Stromal cell of bone marrow (primary cell): ENCODE measurements at regions not wholly inside any gene's neighbourhood (a gene's known extent, or its start where the extent isn't known, plus 50 kb on each side); places are given as distances from the start of the nearest gene placed in this dataset.
A peak's percentile ranks its signal among the peaks of the same experiment; 100 is the strongest.
"Not testable (repeated sequence)": the region's sequence is repeated elsewhere in the genome, so short reads cannot be mapped to it uniquely, and the experiment has no call there.

ENCODE experiments used
- DNase-seq: peaks from one replicate; pipeline ENCODE4 v3.0.0-alpha.2; 2012; ENCODE audit warnings: low read depth

- no peak for DNase-seq
Observed at GRCh38 chr3:144820726-144821125, 849.1 kb downstream of the DIPK2A start.

- DNase-seq, result peak; percentile 23
Observed at GRCh38 chr3:144821583-144821982, 850.0 kb downstream of the DIPK2A start.

- no peak for DNase-seq
Observed at GRCh38 chr3:144822671-144823070, 851.0 kb downstream of the DIPK2A start.

GRCh38 chr3:144831955-144832716, 860.5 kb downstream of the DIPK2A start:
- DNase-seq, result no peak

GRCh38 chr3:144839991-144840390, 868.4 kb downstream of the DIPK2A start:
- no peak for DNase-seq

GRCh38 chr3:144840866-144841265, 869.2 kb downstream of the DIPK2A start:
- DNase-seq, result no peak

GRCh38 chr3:144843099-144843498, 871.5 kb downstream of the DIPK2A start:
- DNase-seq, result no peak

- no peak for DNase-seq
Observed at GRCh38 chr3:144852999-144853398, 881.4 kb downstream of the DIPK2A start.

GRCh38 chr3:144854020-144854419, 882.4 kb downstream of the DIPK2A start:
- DNase-seq, result not testable (repeated sequence)

GRCh38 chr3:144859161-144859560, 887.5 kb downstream of the DIPK2A start:
- no peak for DNase-seq

GRCh38 chr3:144864646-144865045, 893.0 kb downstream of the DIPK2A start:
- DNase-seq, result no peak

- no peak for DNase-seq
Observed at GRCh38 chr3:144865948-144866347, 894.3 kb downstream of the DIPK2A start.

GRCh38 chr3:144866476-144866875, 894.9 kb downstream of the DIPK2A start:
- no peak for DNase-seq

- DNase-seq, result no peak
Observed at GRCh38 chr3:144868506-144868905, 896.9 kb downstream of the DIPK2A start.

- no peak for DNase-seq
Observed at GRCh38 chr3:144873066-144873465, 901.4 kb downstream of the DIPK2A start.

- no peak for DNase-seq
Observed at GRCh38 chr3:144875211-144875610, 903.6 kb downstream of the DIPK2A start.

GRCh38 chr3:144877356-144877755, 905.7 kb downstream of the DIPK2A start:
- DNase-seq, result no peak

GRCh38 chr3:144879701-144880100, 908.1 kb downstream of the DIPK2A start:
- DNase-seq, result no peak

- DNase-seq, result no peak
Observed at GRCh38 chr3:144893980-144894379, 922.4 kb downstream of the DIPK2A start.

- DNase-seq, result no peak
Observed at GRCh38 chr3:144894576-144894975, 923.0 kb downstream of the DIPK2A start.

- no peak for DNase-seq
Observed at GRCh38 chr3:144900366-144900765, 928.7 kb downstream of the DIPK2A start.

- not testable (repeated sequence) for DNase-seq
Observed at GRCh38 chr3:144907581-144907980, 936.0 kb downstream of the DIPK2A start.

- DNase-seq, result no peak
Observed at GRCh38 chr3:144912968-144913367, 941.3 kb downstream of the DIPK2A start.

GRCh38 chr3:144915202-144915601, 943.6 kb downstream of the DIPK2A start:
- DNase-seq, result no peak
